SK-N-SH (cell line): ENCODE measurements at regions not wholly inside any gene's neighbourhood (a gene's known extent, or its start where the extent isn't known, plus 50 kb on each side); places are given as distances from the start of the nearest gene placed in this dataset.

Experiments used
- CTCF ChIA-PET: fragments of 300-600, 350-600 bp; formaldehyde crosslinking; extraction: SDS; loops from one replicate; lab custom pipeline; 2021; lab: Yijun Ruan, JAX
- POLR2A ChIA-PET: fragments of 350-600 bp; sonication (Branson Sonifier 250); formaldehyde crosslinking; extraction: SDS; loops from one replicate; lab custom pipeline; 2020; ENCODE audit warnings: antibody characterized with exemption, inconsistent platforms; lab: Yijun Ruan, JAX
- DNase-seq: peaks from one replicate; pipeline ENCODE4 v3.0.0; 2012
- H2AFZ ChIP-seq: fragments of 200-600 bp; sonication (generic); 2 replicates; pipeline ENCODE4 v1.8.1; 2016; ENCODE audit warnings: antibody characterized with exemption, mild to moderate bottlenecking, low read depth
- H3F3A ChIP-seq: fragments of 200-600 bp; sonication (generic); replicated peaks from 2 replicates; pipeline ENCODE3; 2016; ENCODE audit warnings: antibody characterized with exemption, mild to moderate bottlenecking; ENCODE audit not compliant: insufficient read depth
- H3K27ac ChIP-seq, 2 experiments: fragments of 200-500 bp in 1 of 2; fragments of 200-600 bp in 1 of 2; sonication (Bioruptor generic) in 1 of 2; sonication (generic), shearing (Covaris generic) in 1 of 2; 2 replicates each; pipeline versions ENCODE4 v1.5.1 to v1.6.1; 2014 to 2016; ENCODE audit warnings: low read depth in 2 of 2, inconsistent platforms in 1 of 2, low read length in 1 of 2, mild to moderate bottlenecking in 1 of 2, mixed read lengths in 1 of 2
- H3K27me3 ChIP-seq: fragments of 200-600 bp; sonication (generic), shearing (Covaris generic); 2 replicates; pipeline ENCODE4 v1.6.1; 2016; ENCODE audit warnings: mixed run types; ENCODE audit not compliant: insufficient read depth
- H3K36me3 ChIP-seq, 2 experiments: fragments of 200-500 bp in 1 of 2; fragments of 200-600 bp in 1 of 2; sonication (Bioruptor generic) in 1 of 2; sonication (generic) in 1 of 2; replicated peaks in 1 of 2; 2 replicates each; pipeline versions ENCODE3 to v1.5.1; 2014 to 2016; ENCODE audit warnings: low read length in 1 of 2, mild to moderate bottlenecking in 1 of 2; ENCODE audit not compliant: insufficient read depth in 2 of 2, control insufficient read depth in 1 of 2
- H3K4me1 ChIP-seq, 2 experiments: fragments of 200-500 bp in 1 of 2; fragments of 200-600 bp in 1 of 2; sonication (Bioruptor generic) in 1 of 2; sonication (generic), shearing (Covaris generic) in 1 of 2; 2 replicates each; pipeline versions ENCODE4 v1.5.1 to v1.6.1; 2014 to 2016; ENCODE audit warnings: low read depth in 1 of 2, low read length in 1 of 2, mixed run types in 1 of 2; ENCODE audit not compliant: insufficient read depth in 2 of 2, control insufficient read depth in 1 of 2
- H3K4me2 ChIP-seq: fragments of 200-600 bp; sonication (generic), shearing (Covaris generic); 2 replicates; pipeline ENCODE4 v1.6.1; 2017; ENCODE audit warnings: mixed run types
- H3K4me3 ChIP-seq, 2 experiments: fragments of 200-500 bp in 1 of 2; fragments of 200-600 bp in 1 of 2; sonication (Bioruptor generic) in 1 of 2; sonication (generic), shearing (Covaris generic) in 1 of 2; 2 replicates each; pipeline versions ENCODE4 v1.5.1 to v1.8.1; 2014 to 2016; ENCODE audit warnings: low read depth in 2 of 2, inconsistent platforms in 1 of 2, low read length in 1 of 2, mild to moderate bottlenecking in 1 of 2, mixed read lengths in 1 of 2, moderate library complexity in 1 of 2
- H3K79me2 ChIP-seq: fragments of 200-600 bp; sonication (generic); 2 replicates; pipeline ENCODE4 v1.8.1; 2017; ENCODE audit warnings: mild to moderate bottlenecking; ENCODE audit not compliant: insufficient read depth
- H3K9ac ChIP-seq: fragments of 200-600 bp; sonication (generic); 2 replicates; pipeline ENCODE4 v1.6.1; 2017; ENCODE audit warnings: mixed run types
- H3K9me2 ChIP-seq: fragments of 200-600 bp; sonication (generic); 2 replicates; pipeline ENCODE4 v1.6.1; 2017; ENCODE audit warnings: mixed run types
- H3K9me3 ChIP-seq: fragments of 200-600 bp; sonication (generic); 2 replicates; pipeline ENCODE4 v1.6.1; 2017; ENCODE audit warnings: mixed run types, mild to moderate bottlenecking, moderate library complexity
- H4K20me1 ChIP-seq: fragments of 200-600 bp; sonication (generic); 2 replicates; pipeline ENCODE4 v1.6.1; 2017; ENCODE audit warnings: mild to moderate bottlenecking, mixed run types; ENCODE audit not compliant: insufficient read depth
- CHD2 ChIP-seq: fragments of 150-350 bp; IDR thresholded peaks from 2 replicates; pipeline ENCODE4 v1.6.1; 2018; ENCODE audit warnings: low read length; ENCODE audit not compliant: partially characterized antibody
- ELF1 ChIP-seq: IDR thresholded peaks from 2 replicates; pipeline ENCODE4 v1.4.0; 2012
- EP300 ChIP-seq, 2 experiments: IDR thresholded peaks; 2 replicates each; pipeline versions ENCODE4 v1.4.0 to v1.6.1; 2012; ENCODE audit warnings: borderline replicate concordance in 1 of 2, low read depth in 1 of 2, low read length in 1 of 2
- EZH2phosphoT487 ChIP-seq: fragments of 200-600 bp; sonication (generic); IDR thresholded peaks from 2 replicates; pipeline ENCODE4 v1.6.1; 2017; ENCODE audit warnings: low read depth, mixed run types, mild to moderate bottlenecking, antibody characterized with exemption, moderate library complexity, borderline replicate concordance
- FOSL2 ChIP-seq: IDR thresholded peaks from 2 replicates; pipeline ENCODE4 v1.4.0; 2012; ENCODE audit warnings: low read depth, mild to moderate bottlenecking, moderate library complexity, borderline replicate concordance
- MEF2A ChIP-seq: IDR thresholded peaks from 2 replicates; pipeline ENCODE4 v1.4.0; 2012; ENCODE audit warnings: low read depth, borderline replicate concordance
- MXI1 ChIP-seq: IDR thresholded peaks from 2 replicates; pipeline ENCODE4 v1.6.1; 2012; ENCODE audit warnings: mild to moderate bottlenecking, low read depth, low read length, improper control_type of control experiment
- NFIC ChIP-seq: IDR thresholded peaks from 2 replicates; pipeline ENCODE4 v1.4.0; 2012; ENCODE audit warnings: borderline replicate concordance
- RAD21 ChIP-seq: IDR thresholded peaks from 2 replicates; pipeline ENCODE4 v1.6.1; 2012; ENCODE audit warnings: mild to moderate bottlenecking, low read length
- REST ChIP-seq: IDR thresholded peaks from 2 replicates; pipeline ENCODE4 v1.6.1; 2012; ENCODE audit warnings: mild to moderate bottlenecking, low read depth, low read length, moderate library complexity
- RFX5 ChIP-seq: IDR thresholded peaks from 2 replicates; pipeline ENCODE4 v1.6.1; 2012; ENCODE audit warnings: mild to moderate bottlenecking, improper control_type of control experiment, low read length
- TEAD4 ChIP-seq: IDR thresholded peaks from 2 replicates; pipeline ENCODE4 v1.4.0; 2012; ENCODE audit warnings: mild to moderate bottlenecking, borderline replicate concordance; ENCODE audit not compliant: insufficient read depth
- USF1 ChIP-seq: IDR thresholded peaks from 2 replicates; pipeline ENCODE4 v1.4.0; 2012; ENCODE audit warnings: low read depth, borderline replicate concordance
- WGBS: methylation state at CpG from one replicate; pipeline ENCODE4 v1.1.6; 2017; ENCODE audit warnings: low lambda C conversion rate; 5-methylcytosine and 5-hydroxymethylcytosine counted together
- TF ChIP-seq, protein P1 (sequence below): fragments of 150-350 bp; IDR thresholded peaks from 2 replicates; pipeline ENCODE4 v1.6.1; 2016; ENCODE audit warnings: mild to moderate bottlenecking, low read depth, low read length

DNA sequence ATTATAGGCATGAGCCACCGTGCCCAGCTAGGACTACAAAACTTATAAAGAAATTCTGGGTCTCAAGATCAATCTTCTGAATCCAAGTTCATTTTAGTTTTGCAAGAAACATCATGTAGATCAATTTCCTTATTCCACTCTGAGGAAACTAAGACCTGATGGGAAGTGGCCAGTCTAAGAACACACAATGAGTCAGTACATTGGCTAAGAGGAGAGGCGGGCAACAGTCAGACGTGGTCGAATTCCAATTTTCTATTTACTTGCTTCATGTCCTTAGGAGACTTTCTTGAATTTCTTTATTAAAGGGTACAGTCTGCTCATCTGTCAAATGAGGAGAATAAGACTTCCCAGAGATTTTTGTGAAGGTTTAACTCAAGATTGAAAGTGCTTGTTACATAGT, 432.1 kb upstream of the BRINP1 start (continued):
- TF ChIP-seq MXI1 = no peak

DNA sequence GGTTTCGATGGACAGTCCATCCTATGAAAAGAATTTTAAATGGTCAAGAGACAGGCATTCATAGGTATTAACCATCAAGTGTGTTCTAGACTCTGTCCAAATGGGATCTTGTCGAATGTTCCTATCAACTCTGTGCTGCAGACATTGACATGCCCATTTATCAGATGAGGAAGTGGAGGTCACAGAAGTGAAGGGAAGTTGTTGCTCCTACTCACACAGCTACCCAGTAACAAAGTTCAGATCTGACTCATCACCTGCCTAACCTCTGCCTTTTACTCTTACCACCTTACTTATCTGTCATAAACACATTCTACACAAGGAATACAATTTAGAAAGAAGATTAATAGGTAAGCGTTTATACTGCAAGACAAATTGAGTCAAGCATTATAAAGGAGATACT, 426.2 kb upstream of the BRINP1 start:
- H3K27me3 ChIP-seq = no peaks in the 10 kb centered on the region
- no peaks in the 10 kb centered on the region for H3K4me1 ChIP-seq
- no peaks in the 10 kb centered on the region for H4K20me1 ChIP-seq
- H3K9me2 ChIP-seq = no peaks in the 10 kb centered on the region
- TF ChIP-seq RFX5 (no peak), NFIC (no peak), FOSL2 (no peak), TEAD4 (no peak), USF1 (no peak), EP300 (IDR thresholded peaks at IDR 0.05; ENCODE audit: borderline replicate concordance in 1 of 2, low read depth in 1 of 2, low read length in 1 of 2) (no peak), EZH2phosphoT487 (no peak), CHD2 (no peak), REST (no peak), MXI1 (no peak), RAD21 (no peak), MEF2A (no peak), ELF1 (no peak)
- TF ChIP-seq, protein P1, sequence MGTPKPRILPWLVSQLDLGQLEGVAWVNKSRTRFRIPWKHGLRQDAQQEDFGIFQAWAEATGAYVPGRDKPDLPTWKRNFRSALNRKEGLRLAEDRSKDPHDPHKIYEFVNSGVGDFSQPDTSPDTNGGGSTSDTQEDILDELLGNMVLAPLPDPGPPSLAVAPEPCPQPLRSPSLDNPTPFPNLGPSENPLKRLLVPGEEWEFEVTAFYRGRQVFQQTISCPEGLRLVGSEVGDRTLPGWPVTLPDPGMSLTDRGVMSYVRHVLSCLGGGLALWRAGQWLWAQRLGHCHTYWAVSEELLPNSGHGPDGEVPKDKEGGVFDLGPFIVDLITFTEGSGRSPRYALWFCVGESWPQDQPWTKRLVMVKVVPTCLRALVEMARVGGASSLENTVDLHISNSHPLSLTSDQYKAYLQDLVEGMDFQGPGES = no peak
- H3K9ac ChIP-seq = no peak overlapping the region
- H3K9me3 ChIP-seq = no peaks in the 10 kb centered on the region; the same call in 1 of the 2 replicates
- CTCF ChIA-PET = no interaction called here
- no peak overlapping the region for H2AFZ ChIP-seq
- H3K36me3 ChIP-seq = no peaks in the 10 kb centered on the region
- WGBS = 13% methylated on average over 3 of the region's 3 CpGs
- no peak for DNase-seq
- H3K4me2 ChIP-seq = no peak overlapping the region
- no peak overlapping the region for H3K4me3 ChIP-seq
- no peak overlapping the region for H3K27ac ChIP-seq
- POLR2A ChIA-PET = no interaction called here
- H3K79me2 ChIP-seq = no peaks in the 10 kb centered on the region
- no peaks in the 10 kb centered on the region for H3F3A ChIP-seq
